GM21390 (cell line): ENCODE measurements at regions not wholly inside any gene's neighbourhood (a gene's known extent, or its start where the extent isn't known, plus 50 kb on each side); places are given as distances from the start of the nearest gene placed in this dataset.
A peak's percentile ranks its signal among the peaks of the same experiment; 100 is the strongest.

Experiments used
- ATAC-seq: cut with Tn5 transposase; IDR thresholded peaks from one replicate; pipeline ENCODE4 v1.9.1; 2021; ENCODE audit not compliant: unreplicated experiment

- ATAC-seq, result no peak
Observed at GRCh38 chr11:128198216-128198772, 389.1 kb downstream of the ETS1 start.

DNA sequence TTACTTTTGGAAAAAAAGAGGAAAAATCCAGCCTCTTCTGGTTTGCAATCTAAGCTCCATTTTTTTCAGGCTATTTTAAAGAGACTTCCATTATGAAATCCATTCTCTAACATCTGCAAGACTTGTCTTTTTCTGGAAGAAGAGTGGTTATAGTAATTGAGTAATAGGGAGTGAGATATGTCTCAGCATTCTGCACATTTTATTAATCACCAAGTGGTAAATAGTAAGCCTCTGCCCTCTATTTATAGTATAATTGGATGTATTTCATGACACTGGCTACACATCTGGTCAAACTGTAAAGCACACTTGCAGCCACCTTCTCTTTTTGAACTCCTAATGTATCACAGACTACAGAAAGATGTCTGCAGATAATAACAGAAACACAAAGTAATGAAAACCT is 391.1 kb downstream of the ETS1 start:
- ATAC-seq, result no peak

GRCh38 chr11:128195756-128196155 is 391.6 kb downstream of the ETS1 start:
- no peak for ATAC-seq

DNA sequence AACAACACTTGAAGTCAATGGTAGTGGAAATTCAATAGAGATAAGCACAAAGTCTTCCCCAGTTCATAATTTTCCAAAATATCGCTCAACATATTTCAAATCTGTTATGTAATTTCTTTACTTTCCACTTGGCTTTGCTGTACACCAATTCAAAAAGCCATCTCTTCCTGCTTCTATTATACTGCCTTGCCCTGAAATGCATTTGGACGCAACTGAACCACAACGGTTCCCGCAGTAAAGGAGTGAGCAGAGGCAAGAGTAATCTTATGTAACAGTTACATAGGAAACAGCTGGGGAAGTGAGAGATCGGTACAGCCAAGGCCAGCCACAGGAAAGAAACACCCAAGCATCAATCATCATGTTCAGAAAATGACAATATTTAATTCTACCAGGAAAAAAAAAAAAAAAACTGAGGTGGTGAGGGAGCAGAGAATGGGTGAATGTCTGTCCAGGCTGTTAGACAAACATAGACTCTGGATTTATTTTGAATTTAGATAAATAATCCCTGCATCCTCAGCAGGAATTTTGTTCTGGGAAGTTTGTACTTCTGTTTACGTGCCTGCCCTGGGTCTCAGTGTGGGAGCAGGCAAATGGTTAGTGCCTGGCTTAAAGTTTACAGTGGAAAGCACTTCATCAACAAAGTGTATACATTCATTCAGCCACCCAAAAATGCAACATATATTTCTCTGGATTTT is 392.2 kb downstream of the ETS1 start:
- ATAC-seq, result no peak

GRCh38 chr11:128194216-128194615 is 393.1 kb downstream of the ETS1 start:
- no peak for ATAC-seq

DNA sequence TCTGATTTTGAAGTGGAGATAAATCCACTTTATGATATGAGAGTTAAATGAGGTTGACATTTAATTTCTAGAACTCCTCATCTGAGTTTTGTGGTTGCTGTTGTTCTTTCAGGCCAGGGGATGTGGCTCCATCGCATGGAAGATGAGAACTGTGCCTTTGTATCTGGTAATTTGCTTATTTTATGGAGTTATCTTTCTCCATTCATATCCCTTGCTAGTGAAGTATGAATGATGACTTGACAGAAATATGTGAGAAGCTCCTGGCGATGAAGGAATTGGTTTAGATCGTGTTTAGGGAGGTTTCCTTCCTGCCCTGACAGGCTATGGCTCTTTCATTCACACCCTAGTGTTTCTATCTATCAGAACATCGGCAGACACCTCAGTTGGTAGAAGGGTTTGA is 393.7 kb downstream of the ETS1 start:
- no peak for ATAC-seq

DNA sequence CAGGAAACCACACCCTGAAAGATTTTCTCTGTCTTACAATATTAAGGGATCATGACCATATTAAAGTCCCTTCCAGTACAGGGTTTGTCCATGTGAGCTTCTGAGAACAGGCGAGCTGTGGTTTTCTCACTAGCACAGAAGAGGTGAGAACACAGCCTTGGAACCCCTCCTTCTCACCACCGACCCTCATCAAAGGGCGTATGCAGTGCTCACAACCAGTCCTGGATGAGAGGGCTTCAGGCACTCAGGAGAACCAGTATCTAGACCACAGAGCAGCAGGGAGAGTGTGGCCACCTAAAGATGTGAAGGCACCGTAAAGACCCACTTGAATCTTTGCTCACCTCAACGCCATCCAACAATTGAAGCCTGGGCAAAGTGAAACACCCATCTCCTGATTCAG is 397.0 kb downstream of the ETS1 start:
- no peak for ATAC-seq

- no peak for ATAC-seq
Observed at GRCh38 chr11:128189823-128190222, 397.5 kb downstream of the ETS1 start.

- no peak for ATAC-seq
Observed at GRCh38 chr11:128188346-128189004, 398.9 kb downstream of the ETS1 start.

DNA sequence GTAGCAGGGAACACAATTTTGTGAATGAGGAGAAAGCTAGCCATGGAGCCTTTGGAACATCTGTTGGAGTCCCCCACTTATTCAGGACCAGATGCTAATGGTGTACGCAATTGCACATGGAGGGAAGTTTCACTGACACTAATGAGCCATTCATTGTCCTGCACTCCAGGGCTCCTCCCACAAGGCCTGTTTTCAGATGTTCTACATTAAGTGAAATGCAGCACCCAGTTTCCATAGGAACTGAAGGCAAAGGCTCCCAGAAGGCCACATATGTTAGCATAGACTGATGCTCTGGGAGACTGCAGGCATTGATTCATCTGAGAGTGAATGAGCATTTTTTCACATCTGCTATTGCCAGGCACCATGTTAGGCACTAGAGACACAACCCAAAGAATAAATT is 399.5 kb downstream of the ETS1 start:
- no peak for ATAC-seq

DNA sequence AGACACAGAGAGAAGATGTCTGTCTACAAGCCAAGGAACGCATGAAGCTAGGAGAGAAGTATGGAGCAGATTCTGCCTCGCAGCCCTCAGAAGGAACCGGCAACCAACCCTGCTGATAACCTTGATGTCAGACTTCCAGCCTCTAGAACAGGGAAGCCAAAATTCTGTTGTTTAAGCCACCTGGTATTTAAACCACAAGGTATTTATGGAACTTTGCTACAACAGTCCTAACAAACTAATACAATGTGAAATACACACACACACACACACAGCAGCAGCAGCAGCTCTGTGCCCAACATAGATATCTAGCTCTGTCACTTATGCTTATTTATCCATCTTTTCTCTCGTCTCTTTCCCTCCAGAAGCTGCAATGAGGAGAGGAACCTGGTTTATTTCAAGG is 400.0 kb downstream of the ETS1 start:
- no peak for ATAC-seq

GRCh38 chr11:128184981-128185380 is 402.4 kb downstream of the ETS1 start:
- ATAC-seq, result no peak

DNA sequence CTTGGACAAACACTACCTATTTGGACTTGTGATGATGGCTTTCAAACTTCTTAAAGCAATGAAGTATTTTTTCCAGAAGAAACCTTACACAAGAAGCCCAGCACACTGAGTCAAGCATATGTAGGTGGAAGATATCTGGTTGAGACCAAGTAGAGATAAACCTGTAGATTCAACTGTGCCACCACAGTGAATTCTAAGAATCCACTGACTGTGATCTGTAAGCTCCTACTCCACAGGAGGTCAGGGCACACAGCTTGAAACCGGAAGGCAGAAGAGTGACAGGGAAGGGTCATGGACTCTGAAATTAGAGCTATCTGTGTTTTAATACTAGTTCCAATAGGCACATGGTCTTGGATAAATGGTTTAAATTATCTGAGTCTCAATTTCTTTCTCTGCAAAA is 404.5 kb downstream of the ETS1 start:
- ATAC-seq, result no peak

DNA sequence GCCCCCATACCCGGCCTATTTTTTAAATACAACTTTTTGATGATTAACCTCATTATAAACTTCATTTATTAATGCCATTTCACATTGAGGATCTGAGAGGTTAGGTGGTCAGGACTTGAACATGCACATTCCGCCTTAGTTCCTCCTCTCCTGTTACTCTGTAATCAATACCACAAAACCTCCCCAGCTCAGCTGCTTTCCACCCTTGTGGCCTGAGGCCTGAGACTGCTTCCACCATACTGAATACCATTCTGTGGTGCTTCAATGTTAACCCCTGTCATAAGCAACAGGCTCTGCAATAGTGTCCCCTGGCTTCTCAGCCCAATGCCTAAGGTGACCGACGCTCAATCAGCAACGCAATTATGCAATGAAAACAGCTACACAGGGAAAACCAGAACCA is 405.4 kb downstream of the ETS1 start:
- ATAC-seq, result no peak

- ATAC-seq, result no peak
Observed at GRCh38 chr11:128181088-128181480, 406.3 kb downstream of the ETS1 start.

GRCh38 chr11:128180441-128181087 is 406.8 kb downstream of the ETS1 start:
- no peak for ATAC-seq

DNA sequence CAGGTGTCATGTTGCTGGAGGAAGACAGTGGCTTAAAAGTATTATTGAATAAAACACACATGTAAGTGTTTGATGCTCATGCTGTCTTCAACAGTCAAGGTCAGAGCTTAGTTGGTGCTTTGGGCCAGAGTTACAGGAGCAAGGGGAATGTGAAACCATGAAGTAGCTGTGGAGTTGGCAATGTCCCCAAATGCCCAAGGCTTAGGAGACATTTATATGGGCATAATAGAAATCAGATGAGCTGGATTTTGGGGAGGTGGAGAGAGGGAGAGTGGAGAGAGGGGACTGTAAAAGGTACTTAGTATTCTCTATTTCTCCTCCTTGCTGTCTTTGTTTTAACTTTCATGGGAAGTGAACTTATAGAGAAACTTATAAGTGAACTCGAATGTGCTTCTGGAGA is 407.8 kb downstream of the ETS1 start:
- no peak for ATAC-seq

DNA sequence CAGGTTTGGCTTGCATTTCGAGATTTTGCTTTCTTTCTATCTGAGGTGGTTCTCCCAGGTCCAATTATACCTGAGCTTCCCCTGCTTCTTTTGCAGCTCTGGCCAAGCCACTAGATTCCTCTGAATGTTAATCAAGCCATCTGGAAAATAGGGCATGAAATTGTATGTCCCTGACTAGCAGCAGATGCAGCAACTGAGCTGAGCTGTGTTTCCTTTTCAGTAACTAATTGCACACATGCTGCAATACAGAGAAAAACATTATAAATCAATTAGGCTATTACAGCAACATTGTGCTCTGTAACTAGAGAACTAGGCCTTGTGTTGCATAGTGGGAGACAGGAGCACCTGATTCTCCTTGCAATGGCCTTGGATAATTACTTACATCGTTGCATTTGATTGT is 408.3 kb downstream of the ETS1 start:
- ATAC-seq, result no peak

DNA sequence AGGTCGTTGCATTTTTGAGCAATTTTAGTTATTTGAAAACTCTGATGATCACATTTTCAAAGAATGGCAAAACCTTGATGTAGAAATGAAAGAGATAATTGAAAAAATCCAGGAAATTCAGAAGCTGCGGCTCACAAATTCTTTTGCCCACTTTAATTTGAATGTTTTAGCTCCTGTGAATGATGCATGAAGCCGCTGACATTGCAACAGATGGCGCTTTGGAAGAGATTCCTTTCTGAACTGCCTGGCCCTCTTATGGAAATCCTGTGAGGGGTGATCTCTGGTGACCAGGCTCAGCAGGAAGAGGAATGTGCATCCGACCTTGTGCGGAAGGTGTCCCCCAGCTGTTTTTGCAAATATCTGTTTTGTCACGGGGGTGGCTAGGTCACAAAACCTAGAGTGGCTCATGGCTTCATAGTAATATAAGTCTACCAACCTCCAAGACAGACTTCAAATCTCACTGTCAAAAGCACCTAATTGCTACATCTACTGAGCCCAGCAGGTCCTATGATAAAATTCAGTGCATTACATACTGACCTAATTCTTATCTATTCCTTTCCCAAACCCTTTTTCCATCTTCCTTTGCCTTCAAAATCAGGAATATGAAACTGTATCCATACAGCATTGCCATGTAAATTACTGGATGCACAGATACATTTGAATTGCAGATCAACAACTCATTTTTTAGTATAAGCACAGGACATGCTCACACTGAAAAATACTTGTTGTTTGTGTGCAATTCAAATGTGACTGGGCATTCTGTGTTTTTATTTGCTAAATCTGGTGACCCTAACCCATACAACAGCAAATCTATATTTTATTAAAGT is 412.7 kb downstream of the ETS1 start:
- no peak for ATAC-seq

- peak; percentile 64 for ATAC-seq
Observed at GRCh38 chr11:128172046-128172878, 415.1 kb downstream of the ETS1 start.
